Middle frontal gyrus (tissue), 1 donor: ENCODE measurements at regions not wholly inside any gene's neighbourhood (a gene's known extent, or its start where the extent isn't known, plus 50 kb on each side); places are given as distances from the start of the nearest gene placed in this dataset.

Source experiments
- DNase-seq: peaks from one replicate; pipeline ENCODE4 v3.0.0-alpha.2; 2015; ENCODE audit warnings: low spot score; ENCODE audit errors: extremely low spot score

DNA sequence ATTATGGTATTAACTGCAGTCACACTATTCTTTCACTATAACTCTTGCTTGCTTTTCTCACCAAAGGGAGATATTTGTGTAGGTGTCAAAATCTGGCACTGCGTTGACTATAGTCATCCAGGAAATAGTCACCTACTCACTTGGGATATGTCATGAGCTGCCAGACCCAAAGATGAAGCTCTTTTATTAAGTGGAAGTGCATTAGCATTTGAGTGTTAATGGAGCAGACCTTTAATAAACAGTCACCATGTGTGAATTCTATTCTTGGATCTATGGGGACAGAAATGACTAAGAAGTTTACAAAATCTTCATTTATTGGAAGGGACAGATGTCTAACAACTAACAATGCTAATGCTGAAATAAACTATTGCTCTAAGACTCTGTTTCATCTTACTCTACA, 130.1 kb upstream of the NEDD9 start:
- DNase-seq: no peak

DNA sequence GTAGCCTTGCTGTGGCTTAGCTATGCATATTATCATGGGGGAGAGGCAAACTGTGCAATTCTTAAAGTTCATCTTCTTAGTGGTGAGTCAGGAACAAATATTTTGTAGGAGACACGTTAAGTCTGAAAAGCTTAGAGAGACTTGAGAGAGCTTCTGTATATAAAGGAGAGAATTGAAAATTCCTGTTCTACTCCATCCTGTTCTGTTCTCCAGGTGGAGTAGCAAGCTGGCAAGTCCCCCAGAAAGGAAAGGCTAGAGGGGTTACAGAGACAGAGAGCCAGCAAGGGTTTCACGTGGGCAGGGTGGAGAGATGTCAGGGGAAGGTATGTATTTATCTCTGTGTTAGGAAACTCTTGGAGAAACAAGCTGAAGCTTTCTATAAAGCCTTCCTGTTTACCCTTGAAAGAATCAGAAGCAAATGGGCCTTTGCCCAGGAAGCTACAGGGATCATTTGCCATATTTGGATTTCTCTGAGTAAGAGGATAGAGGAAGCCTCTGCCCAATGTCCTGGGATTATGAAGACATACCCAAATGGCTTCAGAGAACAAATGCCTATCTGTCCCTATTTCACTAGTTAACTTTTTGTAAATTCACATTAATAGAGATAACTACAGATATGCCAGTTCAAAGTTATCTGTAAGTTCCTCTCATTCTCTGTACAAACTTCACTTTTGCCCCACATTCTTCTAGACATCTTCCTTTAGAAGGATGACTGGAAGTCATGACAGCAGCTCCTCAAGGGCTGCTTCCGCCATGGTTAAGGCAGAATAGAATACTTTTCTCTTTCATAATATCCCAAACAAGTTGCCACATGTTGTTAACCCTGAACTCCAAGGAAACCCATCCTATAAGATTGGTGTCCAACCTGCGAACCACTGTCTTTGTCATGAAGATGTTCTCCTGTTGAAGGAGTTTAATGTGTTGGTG, 126.7 kb upstream of the NEDD9 start:
- DNase-seq: no peak

DNA sequence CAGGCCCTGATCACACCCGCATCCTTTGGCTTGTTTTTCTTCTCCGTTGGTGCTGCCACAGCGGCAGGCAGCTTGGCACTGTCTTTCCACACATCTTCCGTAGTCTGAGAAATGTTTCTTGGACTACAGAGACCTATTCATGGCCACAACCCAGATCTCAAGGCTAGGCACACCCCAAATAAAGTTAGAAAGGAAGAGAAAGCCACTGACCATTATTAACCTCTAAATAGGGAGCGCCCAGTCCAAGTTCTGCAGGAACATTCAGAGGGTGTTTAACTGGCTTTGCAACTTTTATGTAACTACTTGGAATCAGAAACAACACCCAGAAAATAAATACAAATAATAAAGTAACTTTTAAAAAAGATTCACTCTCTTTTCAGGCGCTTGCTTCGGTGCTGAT, 124.8 kb upstream of the NEDD9 start:
- no peak for DNase-seq

GRCh38 chr6:11356404-11357155, 124.1 kb upstream of the NEDD9 start:
- no peak for DNase-seq

GRCh38 chr6:11353921-11354389, 121.5 kb upstream of the NEDD9 start:
- DNase-seq: peak; percentile 42

DNA sequence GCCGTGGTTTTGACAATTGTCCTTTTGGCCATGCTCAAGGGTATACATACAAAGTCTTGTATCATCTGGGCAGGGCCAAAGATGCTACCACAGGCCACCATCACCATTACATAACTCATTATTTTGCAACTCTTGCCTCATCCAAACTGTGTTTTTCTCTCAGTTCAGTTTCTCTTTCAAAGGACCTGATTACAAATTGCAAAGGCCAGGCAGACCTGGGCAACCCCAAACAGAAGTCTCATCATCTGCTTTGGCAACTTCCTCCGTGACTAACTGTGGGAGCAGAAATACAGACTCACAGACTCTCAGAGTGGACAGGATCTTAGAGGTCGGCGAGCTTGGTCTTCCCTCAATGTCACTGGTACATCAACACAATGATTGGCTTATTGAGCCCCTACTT, 117.8 kb upstream of the NEDD9 start:
- no peak for DNase-seq

DNA sequence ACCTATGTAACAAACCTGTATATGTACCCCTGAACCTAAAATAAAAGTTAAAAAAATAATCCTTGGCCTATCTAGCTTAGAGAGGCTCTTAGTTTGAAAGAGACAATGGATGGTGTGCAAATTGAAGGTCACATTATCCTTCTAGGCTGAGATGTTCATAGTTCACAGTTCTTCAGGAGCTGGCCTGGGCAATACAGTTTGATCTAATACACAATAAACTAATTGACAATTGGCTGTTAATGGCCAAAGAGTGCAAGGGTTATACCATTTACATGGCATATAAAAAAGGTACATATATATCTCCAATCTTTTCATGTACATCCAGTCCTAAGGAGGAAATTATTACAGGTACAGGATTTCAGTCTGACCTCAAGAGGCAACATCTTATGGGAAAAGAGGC, 117.4 kb upstream of the NEDD9 start:
- no peak for DNase-seq

GRCh38 chr6:11346516-11346915, 114.0 kb upstream of the NEDD9 start:
- no peak for DNase-seq

- DNase-seq: no peak
Measured at GRCh38 chr6:11345536-11345935, 113.1 kb upstream of the NEDD9 start.

DNA sequence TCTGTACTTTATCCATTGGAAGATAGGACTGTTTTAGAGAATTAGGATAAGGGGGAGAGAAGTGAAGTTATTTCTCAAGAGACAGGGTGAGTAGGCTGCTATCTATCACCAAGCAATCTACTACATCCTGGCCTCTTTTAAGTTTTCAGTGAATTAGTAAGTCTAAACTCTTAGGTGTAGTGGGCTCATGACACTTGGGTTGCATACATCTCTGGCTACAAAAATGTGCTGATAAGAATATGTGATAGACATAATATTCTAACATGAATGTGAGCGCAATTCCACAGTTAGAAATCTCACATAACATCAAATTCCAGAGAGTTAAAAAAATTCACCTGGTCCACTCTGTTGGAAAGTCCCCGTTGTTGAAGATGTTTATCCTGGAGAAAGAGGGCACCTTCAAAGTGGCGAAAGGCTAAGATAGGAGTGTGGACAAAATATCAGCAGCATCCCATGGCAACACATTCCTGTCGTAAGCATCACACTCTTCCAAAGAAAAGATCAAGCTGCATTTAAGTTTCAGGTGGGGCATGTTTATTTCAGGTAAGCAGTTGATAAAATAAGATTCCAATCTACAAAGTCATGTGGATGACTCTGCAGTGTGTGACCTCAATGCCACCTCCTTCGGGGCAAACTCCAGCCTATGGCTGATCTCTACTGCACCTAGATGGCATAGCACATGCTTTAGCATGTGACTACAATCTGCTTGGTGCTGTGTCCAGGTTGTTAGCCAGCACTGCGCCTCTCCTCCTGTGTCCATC, 111.7 kb upstream of the NEDD9 start:
- no peak for DNase-seq

- DNase-seq: no peak
Measured at GRCh38 chr6:11341867-11342266, 109.4 kb upstream of the NEDD9 start.

- no peak for DNase-seq
Measured at GRCh38 chr6:11341303-11341702, 108.8 kb upstream of the NEDD9 start.

- DNase-seq: no peak
Measured at GRCh38 chr6:11339380-11339779, 106.9 kb upstream of the NEDD9 start.

DNA sequence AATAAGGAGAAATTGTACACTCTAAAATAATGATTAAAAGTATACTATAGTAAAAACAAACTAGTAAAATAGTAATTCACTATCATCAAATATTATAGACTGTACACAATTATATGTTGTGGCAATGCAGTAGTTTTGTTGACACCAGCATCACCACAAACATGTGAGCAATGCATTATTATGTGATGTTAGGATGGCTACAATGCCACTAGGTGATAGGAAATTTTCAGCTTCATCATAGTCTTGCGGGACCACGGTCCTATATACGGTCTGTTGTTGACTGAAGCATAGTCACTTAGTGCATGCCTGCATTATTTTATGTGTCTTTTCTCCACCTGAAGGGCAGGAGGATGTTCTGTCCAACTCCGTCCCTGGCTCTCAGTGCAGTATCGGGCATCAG, 104.8 kb upstream of the NEDD9 start:
- no peak for DNase-seq

GRCh38 chr6:11335826-11336225, 103.4 kb upstream of the NEDD9 start:
- no peak for DNase-seq

GRCh38 chr6:11333132-11333849, 100.8 kb upstream of the NEDD9 start:
- no peak for DNase-seq

DNA sequence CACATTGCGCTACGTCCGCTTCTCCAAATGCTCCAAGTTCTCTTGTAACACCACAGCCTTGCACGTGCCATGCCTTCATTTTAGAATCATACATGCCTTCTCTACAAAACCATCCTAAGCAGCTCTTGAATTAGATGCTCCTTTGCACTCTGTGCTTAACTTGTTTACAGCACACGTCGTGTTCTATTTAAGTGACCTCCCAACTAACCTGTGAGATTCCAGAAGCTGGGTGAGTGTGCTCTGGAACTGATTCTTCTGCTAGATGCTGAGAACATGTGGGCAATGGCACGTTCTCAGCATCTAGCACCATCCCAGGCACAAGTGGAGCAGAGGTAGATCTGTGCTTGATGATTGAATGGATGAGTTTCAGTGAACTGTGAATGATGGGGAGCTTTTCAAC, 100.0 kb upstream of the NEDD9 start:
- DNase-seq: no peak

DNA sequence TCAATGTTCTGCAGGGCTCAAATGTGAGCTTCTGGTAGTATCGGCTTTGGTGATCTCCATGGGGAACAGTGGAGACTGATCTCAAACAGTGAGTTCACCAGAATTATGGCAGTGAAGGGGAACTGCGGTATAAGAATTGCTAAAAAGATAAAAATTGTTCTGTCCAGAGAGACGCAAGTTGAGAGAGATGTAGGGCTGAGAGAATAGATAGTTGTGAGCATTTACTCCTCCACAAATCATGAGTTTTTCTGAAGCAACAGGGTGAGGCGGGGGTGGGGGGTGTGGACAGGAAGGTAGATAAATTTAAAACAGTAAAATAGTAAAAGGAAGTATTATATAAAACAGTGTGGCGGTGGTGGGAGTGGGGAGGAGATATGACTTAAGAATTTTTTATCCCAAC, 98.6 kb upstream of the NEDD9 start:
- no peak for DNase-seq

- DNase-seq: no peak
Measured at GRCh38 chr6:11330413-11330760, 97.9 kb upstream of the NEDD9 start.

DNA sequence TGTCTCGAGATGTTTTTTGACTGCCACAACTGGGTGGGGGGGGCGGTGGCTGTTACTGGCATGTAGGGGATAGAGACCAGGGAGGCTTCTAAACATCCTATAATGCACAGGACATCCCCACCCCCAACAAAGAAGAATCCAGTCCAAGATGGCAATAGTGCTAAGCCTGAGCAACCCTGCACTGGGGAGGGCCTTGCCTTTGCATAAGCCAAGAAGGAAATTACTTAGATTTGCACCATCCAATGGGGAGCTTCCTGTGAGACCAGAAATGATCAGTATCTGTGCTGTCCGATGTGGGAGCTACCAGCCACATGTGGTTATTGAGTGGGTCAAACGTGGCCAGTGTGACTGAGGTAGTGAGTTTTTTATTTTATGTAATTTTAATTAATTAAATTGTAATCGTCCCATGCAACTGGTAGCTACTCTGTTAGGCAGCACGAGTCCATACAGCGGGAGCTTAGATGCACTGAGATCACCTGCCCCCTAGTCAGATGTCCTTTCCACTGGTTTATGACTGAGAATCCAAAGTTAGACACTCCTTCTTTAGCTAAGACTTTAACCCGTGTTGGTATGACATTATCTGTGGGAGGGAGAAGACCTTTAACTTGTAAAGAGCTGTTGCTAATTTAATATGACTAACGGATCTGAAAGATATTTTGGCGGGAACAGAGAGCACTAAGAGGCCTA, 97.4 kb upstream of the NEDD9 start:
- DNase-seq: no peak
